ENCODE measurements at regions not wholly inside any gene's neighbourhood (a gene's known extent, or its start where the extent isn't known, plus 50 kb on each side); places are given as distances from the start of the nearest gene placed in this dataset.

GRCh38 chr5:10875201-10875768, 114.3 kb upstream of the DAP start:
- DNase-seq = no peak

- DNase-seq = no peak
Observed at GRCh38 chr5:10874541-10874940, 113.5 kb upstream of the DAP start.

- DNase-seq = no peak
Observed at GRCh38 chr5:10870791-10871190, 109.8 kb upstream of the DAP start.

- DNase-seq = no peak
Observed at GRCh38 chr5:10868956-10869355, 107.9 kb upstream of the DAP start.

GRCh38 chr5:10867389-10868303, 106.6 kb upstream of the DAP start:
- DNase-seq = no peak

GRCh38 chr5:10866913-10867312, 105.9 kb upstream of the DAP start:
- no peak for DNase-seq

- no peak for DNase-seq
Observed at GRCh38 chr5:10863763-10864383, 102.8 kb upstream of the DAP start.

- no peak for DNase-seq
Observed at GRCh38 chr5:10862085-10862484, 101.1 kb upstream of the DAP start.

- no peak for DNase-seq
Observed at GRCh38 chr5:10861423-10861790, 100.4 kb upstream of the DAP start.

- no peak for DNase-seq
Observed at GRCh38 chr5:10860645-10861422, 99.8 kb upstream of the DAP start.

GRCh38 chr5:10860196-10860543, 99.1 kb upstream of the DAP start:
- DNase-seq = no peak

- DNase-seq = no peak
Observed at GRCh38 chr5:10859393-10860195, 98.6 kb upstream of the DAP start.

- no peak for DNase-seq
Observed at GRCh38 chr5:10858945-10859344, 97.9 kb upstream of the DAP start.

- DNase-seq = no peak
Observed at GRCh38 chr5:10858307-10858706, 97.3 kb upstream of the DAP start.

- DNase-seq = no peak
Observed at GRCh38 chr5:10857338-10857733, 96.3 kb upstream of the DAP start.

- peak; percentile 75 for DNase-seq
Observed at GRCh38 chr5:10856683-10857337, 95.8 kb upstream of the DAP start.

- DNase-seq = no peak
Observed at GRCh38 chr5:10856071-10856470, 95.0 kb upstream of the DAP start.

GRCh38 chr5:10854506-10855277, 93.7 kb upstream of the DAP start:
- no peak for DNase-seq

- no peak for DNase-seq
Observed at GRCh38 chr5:10853154-10853553, 92.1 kb upstream of the DAP start.

GRCh38 chr5:10849278-10849677, 88.2 kb upstream of the DAP start:
- DNase-seq = no peak

- no peak for DNase-seq
Observed at GRCh38 chr5:10844016-10844415, 83.0 kb upstream of the DAP start.

Measured in right hindlimb (tissue), 1 donor.